ENCODE measurements at regions not wholly inside any gene's neighbourhood (a gene's known extent, or its start where the extent isn't known, plus 50 kb on each side); places are given as distances from the start of the nearest gene placed in this dataset.

DNA sequence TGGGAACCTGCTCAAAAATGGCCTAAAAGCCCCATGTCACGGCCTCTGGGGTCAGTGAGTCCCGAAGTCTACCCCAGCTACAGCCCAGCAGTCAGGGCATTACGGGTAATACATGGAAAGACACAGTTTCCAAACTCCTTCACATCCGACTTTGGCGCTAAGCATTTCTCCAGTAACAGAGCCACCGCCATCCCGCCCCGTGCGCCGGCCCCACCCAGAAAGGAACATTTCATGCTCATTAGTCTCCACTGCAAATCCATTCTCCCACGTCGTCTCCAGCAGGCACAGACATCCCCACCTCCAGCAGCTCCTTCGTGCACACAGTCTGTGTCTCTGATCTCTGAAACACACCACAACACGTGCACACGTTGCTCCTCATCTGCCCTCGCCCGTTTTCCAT lies 509.2 kb upstream of the ID2 start:
- Histone ChIP-seq H3K4me1 (ENCODE audit: control insufficient read depth in 2 of 2, insufficient read depth in 1 of 2, low read depth in 1 of 2, low read length in 2 of 2) (peaks cover 0 to 9% of the 10 kb centered on the region in 2 donors), H3K9me3 (replicated peaks in 1 of 2; ENCODE audit: control insufficient read depth in 2 of 2, insufficient read depth in 1 of 2, low read depth in 1 of 2, low read length in 2 of 2) (peaks cover 0 to 3% of the 10 kb centered on the region in 2 donors), H3K79me1 (ENCODE audit: low read depth, low read length) (no peaks in the 10 kb centered on the region), H3K36me3 (replicated peaks in 1 of 2; ENCODE audit: control insufficient read depth in 2 of 2, insufficient read depth in 2 of 2, low read length in 2 of 2) (no peaks in the 10 kb centered on the region), H2BK12ac (ENCODE audit: low read length) (no peak overlapping the region), H4K91ac (ENCODE audit: low read depth, low read length, poor library complexity) (no peak overlapping the region), H3K27me3 (ENCODE audit: control insufficient read depth in 3 of 3, insufficient read depth in 3 of 3, low read depth in 1 of 3, low read length in 3 of 3) (no peaks in the 10 kb centered on the region), H2BK15ac (ENCODE audit: low read length) (peak overlapping the region; percentile 74), H2AK5ac (ENCODE audit: low read depth, low read length) (peak overlapping the region; percentile 73), H3K27ac (replicated peaks; ENCODE audit: low read length) (no peak overlapping the region), H2BK120ac (ENCODE audit: low read depth, low read length) (peak overlapping the region; percentile 73), H3K4me2 (ENCODE audit: insufficient read depth, low read length, poor library complexity, severe bottlenecking) (no peak overlapping the region), H2BK5ac (ENCODE audit: low read length) (peak overlapping the region; percentile 19), H3K23ac (ENCODE audit: low read depth, low read length, poor library complexity) (peak overlapping the region; percentile 80), H3K4me3 (ENCODE audit: low read length in 2 of 2) (peak overlapping the region in 1 of 2 donors; percentile 13), H2AFZ (ENCODE audit: low read length) (no peak overlapping the region), H3K18ac (ENCODE audit: low read length) (peak overlapping the region; percentile 50), H4K8ac (ENCODE audit: low read depth, low read length) (peak overlapping the region; percentile 70), H3K14ac (ENCODE audit: low read length) (peak overlapping the region; percentile 49), H3K9ac (ENCODE audit: low read depth, low read length, poor library complexity) (no peak overlapping the region), H3K4ac (ENCODE audit: low read length) (no peak overlapping the region)
- DNase-seq (ENCODE audit: low spot score): no peak
- no CpG with 5 or more reads among the region's 17 CpGs for WGBS, 2 donors (ENCODE audit: extremely low coverage in 2 of 2, insufficient read length in 2 of 2, insufficient replicate concordance in 1 of 2)

DNA sequence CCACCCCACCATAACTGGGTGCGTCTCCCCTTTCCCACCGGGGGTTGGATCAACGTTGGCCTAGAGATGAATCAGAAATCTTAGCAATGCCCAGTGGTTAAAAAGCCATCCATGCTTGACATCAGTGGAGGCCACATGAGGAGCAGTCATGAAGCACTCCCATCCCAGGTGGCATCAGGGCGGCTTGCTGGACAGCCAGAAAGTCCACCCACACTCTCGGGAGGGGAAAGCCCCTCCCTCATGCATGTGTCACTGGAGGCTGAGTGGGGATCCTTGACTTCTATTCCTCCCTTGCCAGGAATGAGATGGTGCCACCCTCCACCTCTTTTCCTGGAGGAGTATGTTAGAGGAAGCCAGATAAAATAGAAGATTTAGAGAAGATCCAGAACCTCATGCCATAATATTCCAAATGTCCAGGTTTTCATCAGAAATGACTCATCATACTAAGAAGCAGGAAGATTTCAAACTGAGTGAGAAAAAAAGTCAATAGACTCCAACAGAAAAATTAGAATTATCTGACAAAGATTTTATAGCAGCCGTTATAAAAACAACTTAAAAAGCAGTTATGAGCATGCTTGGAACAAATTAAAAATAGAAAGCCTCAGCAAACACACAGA lies 507.1 kb upstream of the ID2 start:
- Histone ChIP-seq H3K4ac (ENCODE audit: low read length) (no peak overlapping the region), H2BK5ac (ENCODE audit: low read length) (no peak overlapping the region), H4K8ac (ENCODE audit: low read depth, low read length) (no peak overlapping the region), H3K27me3 (ENCODE audit: control insufficient read depth in 3 of 3, insufficient read depth in 3 of 3, low read depth in 1 of 3, low read length in 3 of 3) (no peaks in the 10 kb centered on the region), H3K4me1 (ENCODE audit: control insufficient read depth in 2 of 2, insufficient read depth in 1 of 2, low read depth in 1 of 2, low read length in 2 of 2) (peaks cover 0 to 9% of the 10 kb centered on the region in 2 donors), H4K91ac (ENCODE audit: low read depth, low read length, poor library complexity) (peak overlapping the region; percentile 11), H2BK12ac (ENCODE audit: low read length) (no peak overlapping the region), H3K9ac (ENCODE audit: low read depth, low read length, poor library complexity) (no peak overlapping the region), H3K18ac (ENCODE audit: low read length) (peak overlapping the region; percentile 50), H3K36me3 (replicated peaks in 1 of 2; ENCODE audit: control insufficient read depth in 2 of 2, insufficient read depth in 2 of 2, low read length in 2 of 2) (no peaks in the 10 kb centered on the region), H2BK120ac (ENCODE audit: low read depth, low read length) (no peak overlapping the region), H2AFZ (ENCODE audit: low read length) (no peak overlapping the region), H3K27ac (replicated peaks; ENCODE audit: low read length) (no peak overlapping the region), H3K4me2 (ENCODE audit: insufficient read depth, low read length, poor library complexity, severe bottlenecking) (no peak overlapping the region), H3K23ac (ENCODE audit: low read depth, low read length, poor library complexity) (no peak overlapping the region), H2AK5ac (ENCODE audit: low read depth, low read length) (no peak overlapping the region), H3K14ac (ENCODE audit: low read length) (no peak overlapping the region), H3K79me1 (ENCODE audit: low read depth, low read length) (no peaks in the 10 kb centered on the region), H3K4me3 (ENCODE audit: low read length in 2 of 2) (no peak overlapping the region), H2BK15ac (ENCODE audit: low read length) (peak overlapping the region; percentile 8), H3K9me3 (replicated peaks in 1 of 2; ENCODE audit: control insufficient read depth in 2 of 2, insufficient read depth in 1 of 2, low read depth in 1 of 2, low read length in 2 of 2) (peaks cover 0 to 3% of the 10 kb centered on the region in 2 donors)
- no peak for DNase-seq (ENCODE audit: low spot score)
- WGBS, 2 donors (ENCODE audit: extremely low coverage in 2 of 2, insufficient read length in 2 of 2, insufficient replicate concordance in 1 of 2): no CpG with 5 or more reads among the region's 6 CpGs

DNA sequence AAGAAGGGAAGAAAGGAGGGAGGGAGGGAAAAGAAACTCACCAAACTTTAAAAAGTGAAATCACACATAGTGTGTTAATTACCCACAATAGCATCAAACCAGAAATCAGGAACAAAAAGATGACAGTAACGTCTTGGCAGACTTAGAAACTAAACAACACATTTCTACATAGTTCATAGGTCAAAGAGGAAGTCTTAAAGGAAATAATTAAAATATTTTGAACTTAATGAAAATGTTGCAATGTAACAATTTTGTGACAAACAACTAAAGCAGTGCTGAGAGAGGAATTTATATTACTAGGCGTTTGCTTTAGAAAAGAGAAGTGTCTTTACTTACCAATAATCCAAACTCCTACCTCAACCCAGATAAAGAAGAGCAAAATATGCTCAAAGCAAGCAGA lies 505.0 kb upstream of the ID2 start:
- no peak overlapping the region for H3K4me3 ChIP-seq (ENCODE audit: low read length in 2 of 2)
- H3K27ac ChIP-seq (replicated peaks; ENCODE audit: low read length): no peak overlapping the region
- H4K91ac ChIP-seq (ENCODE audit: low read depth, low read length, poor library complexity): no peak overlapping the region
- no peak overlapping the region for H2BK120ac ChIP-seq (ENCODE audit: low read depth, low read length)
- H4K8ac ChIP-seq (ENCODE audit: low read depth, low read length): no peak overlapping the region
- H2AFZ ChIP-seq (ENCODE audit: low read length): no peak overlapping the region
- H3K4me2 ChIP-seq (ENCODE audit: insufficient read depth, low read length, poor library complexity, severe bottlenecking): no peak overlapping the region
- H2AK5ac ChIP-seq (ENCODE audit: low read depth, low read length): no peak overlapping the region
- no peak overlapping the region for H3K23ac ChIP-seq (ENCODE audit: low read depth, low read length, poor library complexity)
- H2BK15ac ChIP-seq (ENCODE audit: low read length): no peak overlapping the region
- DNase-seq (ENCODE audit: low spot score): no peak
- H3K4me1 ChIP-seq (ENCODE audit: control insufficient read depth in 2 of 2, insufficient read depth in 1 of 2, low read depth in 1 of 2, low read length in 2 of 2): no peaks in the 10 kb centered on the region
- no peaks in the 10 kb centered on the region for H3K36me3 ChIP-seq (replicated peaks in 1 of 2; ENCODE audit: control insufficient read depth in 2 of 2, insufficient read depth in 2 of 2, low read length in 2 of 2)
- no peak overlapping the region for H3K14ac ChIP-seq (ENCODE audit: low read length)
- H2BK12ac ChIP-seq (ENCODE audit: low read length): no peak overlapping the region
- no peak overlapping the region for H3K9ac ChIP-seq (ENCODE audit: low read depth, low read length, poor library complexity)
- H3K4ac ChIP-seq (ENCODE audit: low read length): no peak overlapping the region
- H2BK5ac ChIP-seq (ENCODE audit: low read length): no peak overlapping the region
- no peak overlapping the region for H3K18ac ChIP-seq (ENCODE audit: low read length)
- WGBS, 2 donors (ENCODE audit: extremely low coverage in 2 of 2, insufficient read length in 2 of 2, insufficient replicate concordance in 1 of 2): no CpG with 5 or more reads among the region's 2 CpGs
- peaks cover 0 to 3% of the 10 kb centered on the region in 2 donors for H3K9me3 ChIP-seq (replicated peaks in 1 of 2; ENCODE audit: control insufficient read depth in 2 of 2, insufficient read depth in 1 of 2, low read depth in 1 of 2, low read length in 2 of 2)
- no peaks in the 10 kb centered on the region for H3K79me1 ChIP-seq (ENCODE audit: low read depth, low read length)
- H3K27me3 ChIP-seq (ENCODE audit: control insufficient read depth in 3 of 3, insufficient read depth in 3 of 3, low read depth in 1 of 3, low read length in 3 of 3): no peaks in the 10 kb centered on the region

DNA sequence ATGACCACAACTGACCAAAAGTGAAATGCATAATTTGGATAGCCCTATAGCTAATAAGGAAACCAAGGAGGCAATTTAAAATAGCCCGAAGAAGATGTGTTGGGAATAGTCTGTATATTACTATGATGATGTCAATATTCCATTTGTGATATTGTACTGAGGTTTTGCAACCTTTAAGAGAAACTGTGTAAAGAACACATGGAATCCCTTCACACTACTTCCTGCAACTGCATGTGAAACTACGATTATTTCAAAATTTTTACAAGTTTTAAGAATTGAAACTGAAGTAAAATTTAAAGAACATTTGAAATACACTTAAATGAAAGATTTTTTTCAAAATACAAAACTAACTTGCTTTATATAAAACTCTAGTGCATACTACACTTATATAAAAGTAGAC lies 504.3 kb upstream of the ID2 start:
- no peak overlapping the region for H2BK120ac ChIP-seq (ENCODE audit: low read depth, low read length)
- H3K9ac ChIP-seq (ENCODE audit: low read depth, low read length, poor library complexity): no peak overlapping the region
- peaks cover 0 to 3% of the 10 kb centered on the region in 2 donors for H3K9me3 ChIP-seq (replicated peaks in 1 of 2; ENCODE audit: control insufficient read depth in 2 of 2, insufficient read depth in 1 of 2, low read depth in 1 of 2, low read length in 2 of 2)
- no peak for DNase-seq (ENCODE audit: low spot score)
- H3K4me2 ChIP-seq (ENCODE audit: insufficient read depth, low read length, poor library complexity, severe bottlenecking): no peak overlapping the region
- H3K18ac ChIP-seq (ENCODE audit: low read length): no peak overlapping the region
- H3K4me3 ChIP-seq (ENCODE audit: low read length in 2 of 2): no peak overlapping the region
- H3K27ac ChIP-seq (replicated peaks; ENCODE audit: low read length): no peak overlapping the region
- H2AFZ ChIP-seq (ENCODE audit: low read length): no peak overlapping the region
- no peak overlapping the region for H2AK5ac ChIP-seq (ENCODE audit: low read depth, low read length)
- no peaks in the 10 kb centered on the region for H3K36me3 ChIP-seq (replicated peaks in 1 of 2; ENCODE audit: control insufficient read depth in 2 of 2, insufficient read depth in 2 of 2, low read length in 2 of 2)
- no peak overlapping the region for H4K8ac ChIP-seq (ENCODE audit: low read depth, low read length)
- H3K23ac ChIP-seq (ENCODE audit: low read depth, low read length, poor library complexity): no peak overlapping the region
- H2BK15ac ChIP-seq (ENCODE audit: low read length): no peak overlapping the region
- WGBS, 2 donors (ENCODE audit: extremely low coverage in 2 of 2, insufficient read length in 2 of 2, insufficient replicate concordance in 1 of 2): no CpG with 5 or more reads among the region's 2 CpGs
- H3K4me1 ChIP-seq (ENCODE audit: control insufficient read depth in 2 of 2, insufficient read depth in 1 of 2, low read depth in 1 of 2, low read length in 2 of 2): no peaks in the 10 kb centered on the region
- H2BK12ac ChIP-seq (ENCODE audit: low read length): no peak overlapping the region
- no peak overlapping the region for H4K91ac ChIP-seq (ENCODE audit: low read depth, low read length, poor library complexity)
- no peak overlapping the region for H3K14ac ChIP-seq (ENCODE audit: low read length)
- no peaks in the 10 kb centered on the region for H3K79me1 ChIP-seq (ENCODE audit: low read depth, low read length)
- no peak overlapping the region for H3K4ac ChIP-seq (ENCODE audit: low read length)
- H2BK5ac ChIP-seq (ENCODE audit: low read length): no peak overlapping the region
- no peaks in the 10 kb centered on the region for H3K27me3 ChIP-seq (ENCODE audit: control insufficient read depth in 3 of 3, insufficient read depth in 3 of 3, low read depth in 1 of 3, low read length in 3 of 3)

All from neuronal stem cell (in vitro differentiated cells).